Right ventricle myocardium inferior (tissue), 1 donor: ENCODE measurements at regions not wholly inside any gene's neighbourhood (a gene's known extent, or its start where the extent isn't known, plus 50 kb on each side); places are given as distances from the start of the nearest gene placed in this dataset.

ENCODE experiments used
- ATAC-seq: fragments of 200-7000 bp; cut with Tn5 transposase; one replicate; pipeline ENCODE4 v1.9.1; 2020; ENCODE audit warnings: mild to moderate bottlenecking, moderate library complexity
- DNase-seq: peaks from one replicate; pipeline ENCODE4 v3.0.0; 2021; ENCODE audit errors: missing footprints
- intact Hi-C: fragments of 100-400 bp; cut with DNase I; formaldehyde crosslinking; loops from one replicate; pipeline ENCODE4 v1.11.0; 2022
- donor health status: DM: no; HTN: yes; CAD: no; lungs with severe emphysema.

DNA sequence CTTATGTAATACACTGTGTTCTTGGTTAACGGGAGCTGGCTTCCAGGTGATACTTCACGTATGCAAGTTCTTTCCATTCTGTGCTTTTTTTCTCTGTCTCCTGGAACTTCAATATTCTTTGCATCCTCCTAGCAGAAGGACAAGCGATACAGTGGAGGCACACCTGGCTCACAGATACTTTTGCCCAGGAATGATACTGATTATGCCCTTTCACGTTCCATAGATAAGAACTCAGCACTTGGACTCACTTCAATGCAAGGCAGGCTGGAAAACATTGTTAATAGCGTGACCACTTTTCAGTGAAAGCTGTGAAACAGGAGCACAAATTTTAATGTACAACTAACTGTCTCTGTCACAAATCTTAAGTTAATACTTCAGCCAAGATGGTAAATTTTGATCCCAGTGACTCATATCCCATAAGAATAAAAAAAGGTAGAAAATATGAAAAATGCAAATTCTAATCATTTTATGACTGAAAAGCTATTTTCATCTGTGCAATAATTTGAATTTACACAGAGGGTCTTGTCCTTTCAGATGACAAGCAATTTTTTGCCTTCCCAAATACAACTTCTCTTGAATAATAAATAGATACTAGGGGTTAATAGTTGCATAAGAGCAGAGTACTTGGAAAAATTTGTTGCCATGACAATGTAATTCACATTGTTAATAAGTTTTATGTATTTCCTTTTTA, 919.0 kb downstream of the GALC start:
- DNase-seq (no peak), ATAC-seq (no peak)
- intact Hi-C loops = no loop called here

DNA sequence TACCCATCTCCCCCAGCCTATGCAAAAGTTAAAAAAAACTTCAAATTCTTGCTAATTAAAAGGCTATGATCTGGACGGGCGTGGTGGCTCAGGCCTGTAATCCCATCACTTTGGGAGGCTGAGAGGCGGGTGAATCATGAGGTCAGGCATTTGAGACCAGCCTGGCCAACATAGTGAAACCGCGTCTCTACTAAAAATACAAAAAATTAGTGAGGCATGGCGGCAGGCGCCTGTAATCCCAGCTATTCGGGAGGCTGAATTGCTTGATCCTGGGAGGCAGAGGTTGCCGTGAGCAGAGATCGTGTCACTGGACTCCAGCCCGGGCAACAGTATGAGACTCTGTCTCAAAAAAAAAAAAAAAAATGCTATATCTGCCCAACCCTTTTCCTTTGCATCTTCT, 925.4 kb downstream of the GALC start:
- intact Hi-C loops = no loop called here
- ATAC-seq (no peak), DNase-seq (no peak)

DNA sequence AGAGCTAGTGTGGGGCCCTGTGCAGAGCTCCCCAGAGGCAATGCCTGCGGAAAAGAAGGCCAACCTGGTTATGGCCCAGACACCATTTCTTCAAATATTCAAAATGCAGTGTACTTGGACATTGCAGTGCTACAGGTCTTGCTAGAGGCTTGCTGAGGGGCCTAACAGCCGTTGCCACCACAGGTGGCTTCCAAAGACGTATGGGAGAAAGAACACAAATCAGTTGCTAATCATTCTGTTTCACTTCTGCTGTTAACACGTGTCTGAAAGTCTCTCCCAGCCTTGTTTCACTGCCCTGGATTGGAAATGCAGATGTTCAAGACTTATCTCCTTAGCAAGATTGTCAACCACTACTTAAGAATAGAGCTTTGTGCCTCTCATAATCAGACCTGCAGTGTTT, 925.9 kb downstream of the GALC start:
- intact Hi-C loops = no loop called here
- DNase-seq (no peak), ATAC-seq (no peak)

DNA sequence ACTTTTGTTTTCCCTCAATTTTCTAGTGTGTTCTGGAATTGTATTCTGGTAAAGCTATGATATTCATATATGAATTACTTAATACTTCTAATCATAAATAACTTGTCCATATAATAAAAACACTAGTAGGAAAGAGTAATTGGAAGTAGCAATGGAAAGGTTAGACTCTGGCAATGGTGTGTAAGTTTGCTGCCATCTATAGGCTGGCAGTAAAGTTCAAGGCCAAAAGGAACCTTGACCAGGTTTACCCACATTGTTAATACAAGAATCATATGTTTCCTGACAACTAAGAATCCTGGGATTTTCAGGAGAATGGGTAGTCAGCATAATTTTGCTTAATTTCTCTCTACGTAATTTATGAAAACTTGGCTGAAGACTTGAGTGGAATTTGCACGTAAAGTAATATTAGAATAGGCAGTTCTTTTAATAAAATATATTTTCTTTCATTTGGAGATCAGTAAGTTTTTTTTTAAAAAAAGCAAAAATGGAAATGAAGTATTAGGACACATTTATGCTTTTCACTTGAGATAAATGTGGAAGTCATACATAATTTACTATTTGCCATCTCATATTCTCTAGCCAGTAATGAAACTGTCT, 926.7 kb downstream of the GALC start:
- ATAC-seq (no peak), DNase-seq (no peak)
- intact Hi-C loops = no loop called here

DNA sequence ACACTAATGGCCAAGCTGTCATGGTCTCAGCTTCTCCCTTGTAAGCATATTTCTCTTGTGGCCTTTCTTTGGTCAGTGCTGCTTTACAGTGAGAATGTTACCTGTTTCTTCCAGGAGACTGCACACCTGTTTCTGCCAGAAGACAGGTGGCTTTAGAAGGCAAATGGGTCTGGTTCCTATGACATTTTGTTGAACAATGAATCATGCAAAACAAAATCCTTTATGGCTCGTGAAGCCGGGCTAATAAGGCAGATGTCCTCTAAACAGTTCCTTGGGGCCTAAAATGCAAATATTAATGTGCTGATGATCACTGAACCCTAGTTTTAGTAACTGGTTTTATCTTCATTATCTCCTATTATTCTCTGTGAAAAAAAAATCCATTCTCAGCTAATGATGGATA, 927.6 kb downstream of the GALC start:
- ATAC-seq = no peak
- no peak for DNase-seq
- intact Hi-C loops = no loop called here

DNA sequence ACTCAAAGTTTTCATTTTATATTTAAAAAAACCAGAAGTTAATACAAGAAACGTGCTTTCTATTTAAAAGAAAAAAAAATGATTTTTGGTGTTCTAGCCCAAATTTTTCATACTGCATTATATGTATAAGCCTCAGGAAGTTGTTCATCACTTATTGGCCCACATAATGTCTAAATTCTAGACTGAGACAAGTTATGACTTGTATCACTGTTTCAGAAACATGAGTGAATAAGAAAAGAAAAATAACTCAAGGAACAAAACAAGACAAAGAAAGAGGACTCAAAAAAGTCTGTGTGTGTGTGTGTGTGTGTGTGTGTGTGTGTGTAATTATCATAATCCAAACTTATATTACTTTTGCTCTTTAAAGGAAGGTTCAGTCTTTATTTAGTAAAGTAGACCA, 929.8 kb downstream of the GALC start:
- intact Hi-C loops = no loop called here
- DNase-seq (no peak), ATAC-seq (no peak)

DNA sequence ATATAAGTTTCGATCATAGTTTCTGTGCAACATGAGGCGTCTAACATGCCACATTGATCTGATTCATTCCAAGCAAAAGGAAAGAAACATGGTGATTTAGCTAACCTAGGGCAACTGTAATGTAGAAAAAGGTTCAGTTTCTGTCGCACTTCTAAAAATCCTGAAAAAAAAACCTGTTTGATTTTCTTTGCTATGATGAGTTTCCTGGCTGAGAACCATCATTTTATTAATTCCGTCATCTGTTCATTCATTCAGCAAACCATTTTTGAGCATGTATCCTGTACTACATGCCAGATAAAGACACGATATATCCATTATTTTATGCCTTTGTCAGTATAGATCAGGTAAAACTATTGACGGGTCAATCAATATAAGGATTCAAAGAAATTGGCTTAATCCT, 932.6 kb downstream of the GALC start:
- ATAC-seq (no peak), DNase-seq (no peak)
- intact Hi-C loops = no loop called here

DNA sequence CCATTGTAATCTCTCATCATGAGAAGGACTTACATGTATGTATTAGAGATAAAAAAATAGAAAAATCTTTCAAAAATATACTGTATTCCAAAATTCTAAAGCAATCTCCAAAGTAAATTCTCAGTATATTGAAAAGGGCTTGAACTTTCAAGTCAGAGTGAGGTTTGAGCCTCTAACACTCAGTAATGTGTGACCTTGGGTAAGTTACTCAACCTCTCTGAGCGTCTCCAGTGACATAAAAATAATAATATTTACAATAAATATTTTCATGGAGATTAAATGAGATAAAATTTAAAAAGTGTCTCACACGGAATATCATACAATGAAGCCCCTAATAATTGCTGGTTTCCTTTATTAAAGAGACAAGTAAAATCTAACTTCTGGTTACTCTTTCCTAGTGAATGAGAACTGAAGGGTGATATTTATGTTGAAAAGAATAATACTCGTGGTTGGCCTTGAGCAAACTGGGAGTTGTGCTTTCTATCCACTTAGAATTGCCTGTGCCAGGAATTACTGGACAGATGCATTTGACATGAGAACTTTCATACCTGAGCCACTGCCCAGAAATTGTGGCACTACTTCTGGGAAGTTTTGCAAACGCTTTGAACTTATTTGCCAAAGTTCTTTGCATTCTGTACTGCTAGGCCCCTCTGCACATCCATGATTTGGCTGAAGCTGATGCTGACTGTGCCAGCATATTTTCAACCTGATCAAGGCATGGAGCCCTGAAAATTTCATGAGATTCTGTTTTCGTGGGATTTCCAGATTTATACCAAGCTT, 933.7 kb downstream of the GALC start:
- intact Hi-C loops = no loop called here
- ATAC-seq (no peak), DNase-seq (no peak)

DNA sequence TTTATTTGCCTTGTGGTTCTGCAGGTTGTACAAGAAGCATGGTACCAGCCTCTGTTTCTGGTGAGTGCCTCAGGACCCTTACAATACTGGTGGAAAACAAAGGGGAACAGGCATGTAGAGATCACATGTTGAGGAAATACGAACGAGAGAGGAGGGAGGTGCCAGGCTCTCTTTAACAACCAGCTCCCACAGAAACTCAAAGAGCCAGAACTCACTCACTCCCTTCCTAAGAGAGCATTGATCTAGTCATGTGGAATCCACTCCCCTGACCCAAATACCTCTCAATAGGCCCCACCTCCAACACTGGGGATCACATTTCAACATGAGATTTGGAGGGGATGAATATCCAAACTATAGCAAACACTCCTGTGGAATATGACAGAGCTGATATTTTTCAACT, 938.0 kb downstream of the GALC start:
- DNase-seq (no peak), ATAC-seq (no peak)
- intact Hi-C loops = no loop called here

DNA sequence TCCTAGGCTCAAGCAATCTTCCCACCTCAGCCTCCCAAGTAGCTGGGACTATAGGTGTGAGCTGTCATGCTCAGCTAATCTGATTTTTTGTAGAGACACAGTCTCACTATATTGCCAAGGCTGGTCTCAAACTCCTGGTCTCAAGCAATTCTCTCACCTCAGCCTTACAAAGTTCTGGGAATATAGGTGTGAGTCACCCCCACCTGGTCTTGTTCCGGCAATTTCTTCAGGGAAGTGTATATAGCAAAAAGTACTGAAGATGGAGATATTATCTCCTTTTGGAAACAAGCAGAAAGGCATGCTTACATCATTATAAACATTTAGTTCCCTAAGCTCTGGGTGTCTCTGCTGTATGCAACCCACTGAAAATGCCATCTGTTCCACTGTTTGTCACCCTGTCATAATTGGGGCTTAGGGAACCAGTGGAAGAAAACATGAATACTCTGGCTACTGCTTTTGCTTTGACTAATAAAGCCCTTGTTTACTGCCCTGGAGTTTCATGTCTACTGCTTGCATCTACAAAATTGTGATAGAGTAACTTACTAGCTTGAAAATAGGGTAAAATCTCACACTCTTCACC, 940.2 kb downstream of the GALC start:
- intact Hi-C loops = no loop called here
- no peak for DNase-seq
- no peak for ATAC-seq

DNA sequence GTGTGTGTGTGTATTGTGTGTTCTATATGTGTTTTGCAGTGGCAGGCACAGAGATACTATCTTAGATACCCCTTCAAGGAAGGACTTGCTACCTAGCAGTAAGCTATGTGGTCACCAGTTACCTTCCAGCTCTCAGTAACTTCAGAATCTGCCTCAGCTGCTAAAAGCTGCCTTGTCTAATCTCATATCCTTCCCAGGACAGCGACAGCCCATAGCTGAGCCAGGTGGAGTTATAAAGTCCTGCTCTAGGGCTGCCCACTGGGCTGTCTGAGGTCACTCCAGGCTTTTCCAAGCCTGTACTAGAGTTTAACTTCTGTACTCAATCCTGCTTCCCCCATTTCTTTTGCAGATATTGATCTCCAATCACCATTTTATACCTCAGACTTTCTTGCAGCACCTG, 942.6 kb downstream of the GALC start:
- no peak for DNase-seq
- no peak for ATAC-seq
- intact Hi-C loops = no loop called here

DNA sequence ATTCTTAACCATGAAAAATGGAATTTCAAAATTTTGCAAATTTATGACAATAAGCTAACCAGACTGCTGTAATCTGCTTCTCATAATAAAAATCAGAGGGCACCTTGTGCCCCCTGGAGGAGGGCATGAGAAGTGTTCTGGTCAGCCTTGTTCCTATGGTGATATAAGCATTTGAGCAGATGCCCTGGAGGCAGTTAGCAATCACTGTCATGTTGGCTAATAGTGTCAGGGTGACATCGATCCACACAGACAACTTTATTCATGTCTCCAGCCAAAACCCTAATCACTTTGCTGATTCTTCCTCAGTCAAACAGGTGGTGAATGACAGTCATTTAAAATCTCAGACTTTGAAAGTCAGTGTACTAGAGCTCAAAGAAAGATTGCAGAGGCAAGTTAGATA, 943.0 kb downstream of the GALC start:
- DNase-seq (no peak), ATAC-seq (no peak)
- intact Hi-C loops = no loop called here

DNA sequence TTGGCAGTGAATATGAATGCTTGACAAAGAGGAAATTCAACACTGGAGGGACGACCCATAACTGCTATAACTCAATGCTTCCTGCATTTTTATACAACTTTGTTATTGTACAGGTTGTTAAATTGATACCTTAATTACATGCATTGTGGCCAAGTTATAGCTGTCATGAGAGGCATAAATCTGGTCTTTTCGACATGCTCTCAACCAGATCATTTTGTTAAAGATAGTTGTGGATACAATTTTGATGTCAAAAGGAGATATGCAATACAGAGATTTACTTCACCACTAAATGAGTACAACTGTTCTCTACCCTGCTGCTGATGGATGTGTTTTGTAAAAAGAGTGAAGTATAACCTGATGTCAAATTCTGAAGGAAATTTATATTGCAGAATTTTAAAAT, 946.0 kb downstream of the GALC start:
- no peak for ATAC-seq
- intact Hi-C loops = no loop called here
- no peak for DNase-seq

DNA sequence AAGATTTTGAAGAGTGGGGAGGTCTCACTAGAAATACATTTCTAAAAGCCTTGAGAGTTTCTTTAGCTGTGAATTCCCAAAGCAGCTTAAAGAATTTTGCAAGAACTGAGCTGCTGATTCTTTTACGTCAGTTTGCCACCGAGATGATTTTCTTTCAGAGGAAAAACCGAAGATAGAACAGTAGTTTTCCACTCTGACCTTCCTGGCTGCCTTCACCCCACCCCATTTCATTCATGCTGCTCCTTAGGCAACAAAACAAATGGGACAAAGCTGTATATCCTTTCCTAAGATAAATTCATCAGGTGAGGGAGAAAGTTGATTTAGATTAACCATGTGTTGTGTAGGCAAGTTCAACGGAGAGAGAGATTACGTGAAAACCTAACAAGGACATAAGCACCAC, 947.0 kb downstream of the GALC start:
- DNase-seq (no peak), ATAC-seq (no peak)
- intact Hi-C loops = no loop called here

DNA sequence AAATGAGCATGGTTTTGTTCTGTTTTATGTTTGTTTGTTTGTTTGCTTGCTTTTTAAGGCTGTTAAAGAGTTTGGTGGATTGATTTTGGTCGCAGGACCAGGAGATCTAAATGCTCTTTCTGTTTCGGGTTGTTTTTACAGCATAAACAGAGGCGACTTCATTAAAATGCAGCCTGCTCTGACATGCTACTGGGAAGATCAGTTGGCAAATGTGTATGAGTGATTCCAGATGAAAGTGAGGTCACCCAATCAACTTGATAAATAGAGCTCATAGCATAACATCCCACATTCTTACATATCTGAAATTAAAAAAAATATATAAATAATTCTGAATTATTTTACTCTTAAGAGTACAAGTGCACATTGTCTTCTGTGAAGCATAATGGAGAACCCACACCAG, 947.7 kb downstream of the GALC start:
- intact Hi-C loops = no loop called here
- ATAC-seq (no peak), DNase-seq (no peak)

DNA sequence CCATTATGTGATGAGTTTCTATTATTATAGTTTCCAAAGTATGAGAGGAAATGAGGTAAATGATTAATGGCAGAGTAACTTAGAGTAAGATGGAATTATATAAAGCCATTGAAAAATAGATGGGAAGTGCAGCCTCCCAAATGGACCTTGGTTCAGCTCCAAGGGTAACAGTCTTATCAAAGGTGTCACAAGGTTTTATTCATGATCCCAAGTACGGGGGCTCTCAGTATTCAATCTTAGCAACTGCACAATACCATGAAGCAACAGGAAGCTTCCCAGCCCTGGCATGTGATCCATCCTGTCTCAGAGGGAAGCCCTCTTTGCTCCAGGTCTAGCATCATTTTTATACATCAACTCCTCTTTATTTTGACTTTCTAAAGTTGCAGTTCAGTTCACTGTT, 948.2 kb downstream of the GALC start:
- no peak for ATAC-seq
- intact Hi-C loops = no loop called here
- DNase-seq = no peak

DNA sequence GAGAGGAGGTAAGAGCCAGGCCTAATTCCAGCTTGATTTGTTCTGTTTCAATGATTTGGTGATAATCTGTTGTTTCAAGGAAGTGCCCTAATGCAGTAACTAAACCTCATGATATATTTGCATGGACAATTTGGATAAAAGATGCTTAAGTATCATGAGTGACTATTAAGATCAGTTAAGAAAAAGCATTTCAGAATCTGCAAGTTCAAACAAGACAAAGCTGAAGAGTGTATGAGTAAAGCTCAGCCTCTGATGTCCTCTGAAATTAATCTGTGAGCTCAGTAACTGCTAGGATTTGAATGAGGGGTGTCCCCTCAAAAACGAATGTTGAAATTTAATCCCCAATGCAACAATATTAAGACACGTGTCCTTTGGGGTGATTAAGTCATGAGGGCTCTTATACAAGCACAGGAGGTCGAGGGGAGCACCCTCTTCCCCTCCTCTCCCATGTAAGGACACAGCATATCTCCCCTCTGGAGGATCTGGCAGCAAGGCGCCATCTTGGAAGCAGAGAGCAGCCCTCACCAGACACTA, 949.2 kb downstream of the GALC start:
- intact Hi-C loops = no loop called here
- no peak for ATAC-seq
- no peak for DNase-seq

DNA sequence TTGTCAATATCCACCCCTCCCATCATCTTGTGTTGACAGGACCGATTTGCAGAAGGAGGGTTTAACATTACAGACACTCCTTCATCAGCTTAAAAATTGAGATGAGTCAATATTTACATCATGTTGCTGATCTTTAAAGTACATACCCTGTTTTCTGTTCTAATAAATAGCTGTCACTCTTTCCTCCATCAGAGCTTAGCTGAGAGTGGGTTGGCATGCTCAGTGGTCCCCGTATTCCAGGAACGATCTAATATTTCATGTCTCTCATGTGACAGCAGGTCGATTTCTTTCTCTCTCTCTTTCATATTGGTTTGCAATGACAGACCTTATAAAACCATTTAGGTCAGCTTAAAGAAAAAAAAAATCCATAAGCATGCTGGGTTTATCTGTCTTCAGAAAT, 950.6 kb downstream of the GALC start:
- intact Hi-C loops = no loop called here
- ATAC-seq = no peak

DNA sequence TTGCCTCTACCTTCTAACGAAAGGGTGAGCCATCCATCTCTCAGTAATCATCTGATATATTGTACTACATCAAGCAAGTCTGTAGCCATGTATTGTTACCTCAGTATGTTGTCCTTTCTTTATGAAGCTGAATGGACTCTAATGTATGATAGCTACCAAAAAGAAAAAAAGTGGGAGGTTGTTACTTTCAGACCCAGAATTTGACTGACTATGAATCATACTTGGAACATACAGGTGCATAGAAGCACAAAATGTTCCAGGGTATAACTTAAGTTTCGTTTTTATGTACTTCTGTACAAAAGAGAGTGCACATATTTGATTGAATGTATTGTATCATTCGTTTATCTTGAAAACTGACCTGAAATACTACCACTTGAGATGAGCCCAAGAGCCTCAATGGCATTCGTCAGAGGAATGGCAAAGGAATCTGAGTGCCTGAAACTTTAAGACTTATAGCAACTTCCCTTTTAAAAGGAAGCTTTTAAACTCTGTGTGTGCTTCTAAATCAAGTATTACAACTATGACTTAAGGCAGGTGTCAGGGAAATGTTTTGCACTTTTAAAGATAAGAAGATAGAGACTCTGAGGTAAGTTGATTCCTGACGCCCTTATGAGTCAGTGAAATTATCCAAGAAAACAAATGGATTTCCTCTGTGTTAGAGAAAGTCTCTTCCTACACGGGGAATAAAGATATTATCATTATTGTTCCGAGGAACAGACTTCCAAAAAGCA, 951.5 kb downstream of the GALC start:
- intact Hi-C loops = no loop called here
- no peak for ATAC-seq
- no peak for DNase-seq

More for the DNA sequence above, 950.6 kb downstream of the GALC start:
- no peak for DNase-seq
